Calu3 (cell line): ENCODE measurements at regions not wholly inside any gene's neighbourhood (a gene's known extent, or its start where the extent isn't known, plus 50 kb on each side); places are given as distances from the start of the nearest gene placed in this dataset.

Experiments used
- BruUV-seq: library from RNA; stranded (reverse); fragments of 400-500 nt; replicated peaks from 2 replicates; lab custom pipeline; 2021; lab: Mats Ljungman, UMichigan
- CTCF ChIA-PET: fragments of 300-600 bp; sonication (Branson Sonifier 250); formaldehyde crosslinking; loops from one replicate; lab custom pipeline; 2022; ENCODE audit warnings: antibody characterized with exemption; lab: Charles Lee
- DNase-seq: peaks from one replicate; pipeline ENCODE4 v3.0.0; 2022
- H3K27ac Mint-ChIP-seq: one replicate; pipeline ENCODE4 v1.8.0; 2022; ENCODE audit warnings: mixed read lengths; ENCODE audit not compliant: unreplicated experiment
- H3K27me3 Mint-ChIP-seq: one replicate; pipeline ENCODE4 v1.8.0; 2022; ENCODE audit warnings: mixed read lengths; ENCODE audit not compliant: unreplicated experiment
- H3K36me3 Mint-ChIP-seq: one replicate; pipeline ENCODE4 v1.8.0; 2022; ENCODE audit warnings: mild to moderate bottlenecking, moderate library complexity, mixed read lengths; ENCODE audit not compliant: insufficient read depth, unreplicated experiment
- H3K4me1 Mint-ChIP-seq: one replicate; pipeline ENCODE4 v1.8.0; 2022; ENCODE audit warnings: mild to moderate bottlenecking, low read depth, mixed read lengths; ENCODE audit not compliant: unreplicated experiment
- H3K4me3 Mint-ChIP-seq: one replicate; pipeline ENCODE4 v1.8.0; 2022; ENCODE audit warnings: mild to moderate bottlenecking, low read depth, moderate library complexity, mixed read lengths; ENCODE audit not compliant: unreplicated experiment
- H3K9me3 Mint-ChIP-seq: one replicate; pipeline ENCODE4 v1.8.0; 2022; ENCODE audit warnings: low read depth, mixed read lengths; ENCODE audit not compliant: unreplicated experiment
- CTCF ChIP-seq: fragments of 200-600 bp; IDR thresholded peaks from one replicate; pipeline ENCODE4 v1.8.0; 2022; ENCODE audit warnings: antibody characterized with exemption; ENCODE audit not compliant: unreplicated experiment
- intact Hi-C: fragments of 100-400 bp; cut with micrococcal nuclease; formaldehyde crosslinking; loops from one replicate; pipeline ENCODE4 v1.10.0; 2022; ENCODE audit not compliant: unreplicated experiment

DNA sequence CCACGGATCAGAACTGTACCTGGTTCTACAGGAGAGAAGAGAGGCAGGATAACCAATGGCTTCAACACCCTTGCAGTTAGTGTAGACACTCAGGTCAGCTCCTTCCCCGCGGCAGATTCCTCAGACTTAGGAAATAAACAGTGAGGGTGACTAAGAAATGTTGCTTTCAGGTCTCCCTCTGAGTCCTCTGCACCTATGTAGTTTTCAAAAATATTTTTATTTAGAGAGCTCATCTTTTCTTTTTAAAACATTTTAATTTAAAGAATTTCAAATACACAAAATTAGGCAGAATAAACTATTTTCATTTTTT lies 195.2 kb downstream of the KLF12 start:
- CTCF ChIA-PET, result interaction anchor here (0.6 kb wide), 1 partner anchor 154 kb away, joined by 5 read pairs; no protein-coding TSS in a partner anchor
- Mint-ChIP-seq H3K4me3 (no peak overlapping the region), H3K27ac (no peak overlapping the region)

GRCh38 chr13:73938372-73939070 lies 195.7 kb downstream of the KLF12 start:
- no peak for TF ChIP-seq CTCF
- no TSS peak for BruUV-seq
- CTCF ChIA-PET, result interaction anchor here (0.8 kb wide), 1 partner anchor 349 kb away, joined by 3 read pairs; no protein-coding TSS in a partner anchor
- H3K9me3 Mint-ChIP-seq, result no peaks in the 10 kb centered on the region
- no peak overlapping the region for H3K4me3 Mint-ChIP-seq
- H3K36me3 Mint-ChIP-seq, result no peaks in the 10 kb centered on the region
- H3K27me3 Mint-ChIP-seq, result no peaks in the 10 kb centered on the region
- H3K27ac Mint-ChIP-seq, result no peak overlapping the region
- intact Hi-C loops, result no loop called here
- H3K4me1 Mint-ChIP-seq, result peaks cover 10% of the 10 kb centered on the region
- no peak for DNase-seq

More for the DNA sequence above, 195.2 kb downstream of the KLF12 start:
- Mint-ChIP-seq H3K36me3 (no peaks in the 10 kb centered on the region), H3K27me3 (no peaks in the 10 kb centered on the region), H3K9me3 (no peaks in the 10 kb centered on the region), H3K4me1 (peaks cover 5% of the 10 kb centered on the region)
- TF ChIP-seq CTCF, result no peak
- intact Hi-C loops, result no loop called here
- no peak for DNase-seq
- BruUV-seq, result no TSS peak

- intact Hi-C loops, result no loop called here
- TF ChIP-seq CTCF, result no peak
- CTCF ChIA-PET, result no interaction called here
These were observed 196.8 kb downstream of the KLF12 start for GRCh38 chr13:73937441-73937840.

DNA sequence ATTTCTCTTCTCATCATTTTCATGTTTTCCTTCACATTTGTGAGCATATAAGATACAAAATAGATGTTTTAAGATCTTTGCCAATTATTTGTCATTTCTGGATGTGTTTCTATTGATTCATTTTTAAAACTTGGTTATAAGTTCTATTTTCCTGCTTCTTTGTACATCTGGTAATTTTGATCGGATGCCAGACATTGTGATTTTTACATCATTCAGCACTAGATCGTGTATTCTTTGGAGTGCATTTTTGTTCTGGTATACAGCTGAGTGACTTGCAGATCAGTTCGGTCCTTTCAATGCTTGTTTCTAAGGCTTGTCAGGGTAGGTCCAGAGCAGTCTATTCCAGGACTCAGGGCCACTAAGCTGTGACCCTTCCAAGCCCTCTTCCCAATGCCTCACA lies 198.2 kb downstream of the KLF12 start:
- Mint-ChIP-seq H3K27ac (no peak overlapping the region), H3K4me3 (no peak overlapping the region), H3K9me3 (no peaks in the 10 kb centered on the region), H3K27me3 (no peaks in the 10 kb centered on the region), H3K4me1 (peaks cover 11% of the 10 kb centered on the region), H3K36me3 (no peaks in the 10 kb centered on the region)
- BruUV-seq, result no TSS peak
- intact Hi-C loops, result no loop called here
- no peak for TF ChIP-seq CTCF
- CTCF ChIA-PET, result no interaction called here
- no peak for DNase-seq

More at GRCh38 chr13:73937441-73937840, 196.8 kb downstream of the KLF12 start:
- Mint-ChIP-seq H3K27ac (no peak overlapping the region), H3K9me3 (no peaks in the 10 kb centered on the region), H3K4me3 (no peak overlapping the region), H3K36me3 (no peaks in the 10 kb centered on the region), H3K27me3 (no peaks in the 10 kb centered on the region), H3K4me1 (peaks cover 11% of the 10 kb centered on the region)
- no TSS peak for BruUV-seq
- no peak for DNase-seq
